NCI-H1092 treated with DMSO at 0.1 percent for 48 hours (cell line): ENCODE measurements at regions not wholly inside any gene's neighbourhood (a gene's known extent, or its start where the extent isn't known, plus 50 kb on each side); places are given as distances from the start of the nearest gene placed in this dataset.
"Not testable (repeated sequence)": the region's sequence is repeated elsewhere in the genome, so short reads cannot be mapped to it uniquely, and the experiment has no call there.

Experiments used
- DNase-seq: peaks from one replicate; lab custom pipeline; 2025; lab: John Stamatoyannopoulos, UW

DNA sequence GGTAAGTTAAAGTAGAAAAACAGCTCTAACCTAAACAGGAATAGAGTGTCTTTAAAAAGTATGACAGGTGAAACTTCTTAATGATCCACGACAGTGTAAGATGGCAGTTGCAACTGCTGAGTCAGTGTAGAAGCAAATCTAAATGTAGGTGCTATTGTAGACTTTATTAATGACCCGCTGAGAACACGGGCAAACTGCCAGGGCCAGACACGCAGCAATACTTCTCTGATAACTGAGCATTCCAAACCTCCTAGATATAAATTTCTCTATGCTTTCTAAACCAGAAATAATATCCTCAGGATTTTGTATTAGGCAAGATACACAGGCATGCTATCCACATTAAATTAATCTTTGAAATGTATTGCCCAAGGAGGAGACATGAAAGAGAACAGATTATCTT, 1076.4 kb downstream of the HACE1 start:
- DNase-seq: peak; percentile 33

- DNase-seq: no peak
These were observed 1090.3 kb downstream of the HACE1 start for GRCh38 chr6:103769431-103769830.

- DNase-seq: no peak
These were observed 1109.1 kb downstream of the HACE1 start for GRCh38 chr6:103750603-103751002.

DNA sequence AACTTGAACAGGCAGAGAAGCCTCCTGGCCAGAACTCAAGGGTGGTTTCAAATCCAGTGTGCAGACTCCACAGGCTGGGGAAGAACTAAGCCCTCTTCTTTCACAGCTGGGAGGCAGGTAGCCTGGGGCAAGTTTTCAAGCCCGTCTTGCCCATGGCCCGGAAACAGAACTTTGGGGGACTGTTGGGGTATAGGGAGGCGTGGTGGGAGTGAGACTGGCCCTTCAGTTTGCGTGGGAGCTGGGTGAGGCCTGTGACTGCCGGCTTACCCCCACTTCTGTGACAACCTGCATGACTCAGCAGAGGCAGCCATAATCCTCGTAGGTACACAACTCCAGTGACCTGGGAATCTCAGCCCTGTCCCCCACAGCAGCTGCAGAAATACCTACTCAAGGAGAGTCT, 1125.7 kb downstream of the HACE1 start:
- DNase-seq: no peak

DNA sequence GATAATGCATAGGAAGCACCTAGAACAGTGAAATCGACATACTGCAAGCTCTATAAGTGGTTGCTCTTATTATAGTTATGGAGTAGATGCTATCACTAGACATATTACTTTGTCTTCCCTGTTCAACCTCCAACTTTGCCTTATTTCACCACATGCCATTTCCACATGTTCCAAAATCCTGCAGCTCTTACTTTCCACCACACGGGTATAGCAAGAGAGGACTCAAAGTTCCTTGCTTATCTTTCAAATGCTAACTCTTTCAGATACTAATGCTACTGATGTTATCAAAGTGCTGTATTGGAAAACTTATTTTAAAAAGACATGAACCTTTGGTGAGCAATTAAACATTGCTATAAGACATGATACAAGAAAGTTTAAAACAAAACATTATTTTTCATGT, 1130.1 kb downstream of the HACE1 start:
- no peak for DNase-seq

DNA sequence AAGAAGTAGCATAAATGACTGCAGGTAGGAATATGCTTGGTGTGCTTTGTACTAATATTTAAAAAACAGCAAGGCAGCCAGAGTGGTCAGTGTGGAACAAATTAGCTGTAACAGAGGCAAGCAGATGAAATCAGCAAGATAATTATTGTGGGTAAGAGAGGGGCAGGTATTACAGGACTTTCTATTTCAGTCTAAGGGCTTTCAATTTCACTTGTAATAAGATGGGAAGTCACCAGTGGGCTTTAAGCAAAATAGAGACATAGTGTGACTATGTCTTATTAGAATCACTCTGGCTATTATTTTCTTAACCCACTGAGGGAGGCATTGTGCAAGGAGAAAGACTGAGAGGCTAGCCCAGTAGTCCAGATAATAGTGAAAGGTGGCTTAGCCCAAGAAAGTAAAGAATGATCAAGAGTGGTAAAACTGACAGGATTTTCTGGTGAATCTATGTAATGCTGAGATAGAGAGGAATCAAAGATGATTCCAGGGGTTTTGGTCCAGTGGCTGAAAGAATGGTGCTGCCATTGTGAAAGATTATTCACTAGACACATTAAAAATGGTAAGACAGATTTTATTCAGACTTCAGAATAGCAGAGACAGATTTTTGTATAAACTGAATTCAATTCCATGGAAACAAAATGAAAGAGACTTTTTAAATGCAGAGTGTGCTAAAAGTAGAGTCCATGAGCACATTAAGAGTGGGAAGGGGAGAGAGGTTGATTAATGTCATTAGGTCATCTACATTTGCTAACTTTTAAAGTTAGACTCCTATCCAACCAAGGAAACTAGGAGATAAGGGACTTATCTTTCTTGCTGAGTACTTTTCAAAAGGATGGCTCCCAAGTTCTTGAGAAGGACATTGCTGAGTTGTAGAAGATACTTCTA, 1136.0 kb downstream of the HACE1 start:
- DNase-seq: no peak

DNA sequence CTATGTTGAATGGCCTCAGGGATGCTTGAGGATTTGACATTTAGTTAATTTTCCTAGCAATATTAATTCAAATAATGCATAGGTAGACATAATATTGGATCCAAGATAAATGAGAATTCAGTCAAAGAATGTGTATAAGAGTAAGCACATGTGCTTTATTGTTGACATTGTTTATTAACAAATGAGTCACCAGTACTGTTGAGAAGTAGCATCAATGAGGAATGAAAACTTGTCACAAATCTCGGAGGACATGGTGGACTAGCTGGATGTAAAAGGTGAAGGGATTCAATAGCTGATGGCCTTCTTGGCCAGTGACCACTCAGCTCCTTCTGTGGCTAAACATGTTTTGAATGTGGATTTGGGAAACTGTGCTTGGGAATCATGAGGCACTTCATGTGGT, 1137.0 kb downstream of the HACE1 start:
- no peak for DNase-seq

GRCh38 chr6:103721923-103722322, 1137.8 kb downstream of the HACE1 start:
- DNase-seq: no peak

DNA sequence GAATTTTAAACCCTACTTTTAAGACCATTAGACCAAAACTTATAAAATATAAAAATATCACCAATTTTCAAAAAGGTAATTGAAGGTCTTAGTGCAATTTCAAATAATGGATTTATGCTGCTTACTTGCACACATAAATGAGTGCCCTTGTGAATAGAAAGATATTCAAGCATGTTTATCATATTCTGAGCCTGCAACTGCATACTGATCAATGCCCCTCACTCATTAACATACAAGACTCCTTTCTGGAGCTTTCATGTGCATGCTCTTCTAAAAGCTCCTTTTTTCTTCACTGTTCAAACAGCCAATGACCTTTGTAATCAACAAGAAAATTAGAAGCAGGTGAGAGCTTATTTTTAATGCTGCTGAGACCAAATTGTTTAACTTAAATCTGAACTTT, 1139.3 kb downstream of the HACE1 start:
- DNase-seq: no peak

DNA sequence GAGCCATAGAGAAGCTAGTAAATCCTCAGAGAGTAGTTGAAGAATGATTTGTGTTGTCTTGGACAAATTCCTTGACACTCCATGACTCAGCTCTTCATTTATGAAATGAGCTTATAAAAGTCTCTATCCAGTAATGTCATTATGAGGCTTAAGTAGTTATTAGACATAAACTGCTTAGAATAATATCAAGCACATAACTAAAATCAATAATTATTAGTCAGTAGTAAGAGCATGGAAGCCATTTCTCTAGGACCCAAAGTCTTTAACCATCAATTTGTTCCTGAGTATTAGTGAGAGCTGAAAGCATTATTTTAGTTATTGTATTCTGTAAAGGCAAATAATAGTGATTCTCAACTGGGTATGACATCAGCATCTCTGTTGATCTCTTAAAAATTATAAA, 1140.2 kb downstream of the HACE1 start:
- DNase-seq: no peak

GRCh38 chr6:103715269-103715668, 1144.5 kb downstream of the HACE1 start:
- DNase-seq: no peak

- not testable (repeated sequence) for DNase-seq
These were observed 1150.5 kb downstream of the HACE1 start for GRCh38 chr6:103709236-103709635.

GRCh38 chr6:103707596-103708325, 1152.0 kb downstream of the HACE1 start:
- no peak for DNase-seq

DNA sequence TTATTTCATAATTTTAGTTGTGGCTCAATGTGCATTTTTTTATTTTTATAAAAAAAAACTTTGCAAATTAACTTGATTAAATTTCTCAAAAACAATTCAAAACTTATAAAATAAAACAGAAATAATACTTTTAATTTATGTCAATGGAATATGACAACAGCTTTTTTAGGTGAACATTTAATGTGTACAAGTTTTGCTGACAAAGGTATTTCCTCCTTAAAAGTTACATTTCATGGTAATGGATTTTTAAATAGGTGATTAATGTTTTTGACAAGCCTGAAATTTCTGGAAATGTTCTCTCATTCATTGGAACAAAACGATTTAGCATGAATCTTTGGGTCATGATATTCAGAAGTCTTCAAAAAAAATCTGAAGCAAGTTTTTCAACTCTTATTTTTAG, 1160.0 kb downstream of the HACE1 start:
- DNase-seq: no peak

DNA sequence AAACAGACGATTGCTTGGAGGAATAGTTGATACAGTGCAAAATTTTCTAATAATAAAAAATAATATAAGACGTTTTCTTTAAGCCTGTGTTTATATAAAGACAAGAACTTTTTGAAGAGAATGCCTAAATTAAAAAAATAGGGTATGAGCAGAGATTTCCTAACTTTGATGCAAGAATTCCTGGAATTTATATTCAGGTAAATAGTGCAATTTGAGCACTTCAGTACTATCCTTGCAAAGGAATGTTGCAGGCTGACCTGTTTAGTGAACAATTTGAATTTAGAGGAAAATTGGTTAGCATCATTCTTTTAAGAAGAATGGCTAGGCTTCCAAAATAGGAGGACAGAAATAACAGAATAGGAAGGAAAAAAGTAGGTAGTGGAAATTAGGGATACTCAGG, 1172.3 kb downstream of the HACE1 start:
- no peak for DNase-seq

GRCh38 chr6:103680116-103680515, 1179.6 kb downstream of the HACE1 start:
- DNase-seq: no peak

DNA sequence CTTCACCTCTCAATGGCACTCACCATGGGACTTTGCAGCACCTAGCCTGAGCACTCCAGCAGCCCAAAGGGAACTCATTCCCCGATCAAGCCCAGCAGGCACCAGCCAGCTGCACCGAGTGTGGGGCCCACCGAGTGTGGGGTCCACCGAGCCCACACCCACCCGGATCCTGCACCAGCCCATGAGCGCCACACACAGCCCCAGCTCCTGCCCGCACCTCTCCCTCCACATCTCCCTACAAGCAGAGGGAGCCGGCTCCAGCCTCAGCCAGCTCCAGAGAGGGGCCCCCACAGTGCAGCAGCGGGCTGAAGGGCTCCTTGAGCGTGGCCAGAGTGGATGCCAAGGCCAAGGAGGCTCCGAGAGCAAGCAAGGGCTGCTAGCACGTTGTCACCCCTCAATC, 1182.4 kb downstream of the HACE1 start:
- no peak for DNase-seq

GRCh38 chr6:103675807-103676406, 1183.8 kb downstream of the HACE1 start:
- DNase-seq: no peak

GRCh38 chr6:103674790-103675189, 1184.9 kb downstream of the HACE1 start:
- no peak for DNase-seq

GRCh38 chr6:103672169-103672568, 1187.5 kb downstream of the HACE1 start:
- DNase-seq: no peak

- no peak for DNase-seq
These were observed 1230.1 kb downstream of the HACE1 start for GRCh38 chr6:103629613-103630012.

- DNase-seq: no peak
These were observed 1242.1 kb downstream of the HACE1 start for GRCh38 chr6:103617642-103618041.

- DNase-seq: no peak
These were observed 1272.0 kb downstream of the HACE1 start for GRCh38 chr6:103587722-103588121.
